Endothelial cell of umbilical vein (primary cell): ENCODE measurements at regions not wholly inside any gene's neighbourhood (a gene's known extent, or its start where the extent isn't known, plus 50 kb on each side); places are given as distances from the start of the nearest gene placed in this dataset.

Experiments used
- CTCF ChIP-seq, 2 donors: IDR thresholded peaks; 1 replicate in 1 of 2; 2 replicates in 1 of 2; pipeline ENCODE4 v1.5.1; 2011; ENCODE audit warnings: low read length in 2 of 2, mild to moderate bottlenecking in 2 of 2, moderate library complexity in 2 of 2, control low read depth in 1 of 2, inconsistent platforms in 1 of 2, low read depth in 1 of 2; ENCODE audit not compliant: insufficient read depth in 1 of 2; ENCODE audit errors: extremely low read depth in 1 of 2
- EZH2 ChIP-seq: IDR thresholded peaks from 2 replicates; pipeline ENCODE4 v1.6.1; 2012; ENCODE audit warnings: borderline replicate concordance, low read depth, mild to moderate bottlenecking, moderate library complexity, low read length, inconsistent platforms; ENCODE audit not compliant: severe bottlenecking
- MAX ChIP-seq: IDR thresholded peaks from 2 replicates; pipeline ENCODE4 v1.6.1; 2011; ENCODE audit not compliant: insufficient read depth, insufficient read length
- POLR2A ChIP-seq: IDR thresholded peaks from 2 replicates; pipeline ENCODE4 v1.6.1; 2012; ENCODE audit warnings: low read depth, mild to moderate bottlenecking, control low read depth, low read length

GRCh38 chrX:96481831-96482230, 202.8 kb upstream of the DIAPH2 start:
- TF ChIP-seq CTCF (IDR thresholded peaks at IDR 0.05; ENCODE audit: extremely low read depth in 1 of 2, insufficient read depth in 1 of 2, low read depth in 1 of 2, low read length in 2 of 2) (no peak), EZH2 (no peak), POLR2A (no peak), MAX (no peak)
